Naive thymus-derived CD4-positive, alpha-beta T cell (primary cell): ENCODE measurements at regions not wholly inside any gene's neighbourhood (a gene's known extent, or its start where the extent isn't known, plus 50 kb on each side); places are given as distances from the start of the nearest gene placed in this dataset.
A peak's percentile ranks its signal among the peaks of the same experiment; 100 is the strongest.

Experiments
- ATAC-seq: fragments of 150-1000 bp; cut with Tn5 transposase; 2 replicates; pipeline ENCODE4 v1.10.0; 2021; ENCODE audit warnings: mild to moderate bottlenecking, moderate library complexity
- CTCF ChIA-PET: fragments of 350-600 bp; sonication (Branson Sonifier 250); formaldehyde crosslinking; loops from one replicate; lab custom pipeline; 2021; ENCODE audit warnings: antibody characterized with exemption; lab: Charles Lee
- POLR2A ChIA-PET: fragments of 350-600 bp; sonication (Branson Sonifier 250); formaldehyde crosslinking; loops from one replicate; lab custom pipeline; 2021; ENCODE audit warnings: antibody characterized with exemption, inconsistent platforms; lab: Charles Lee
- DNase-seq, 9 donors: peaks; one replicate each; pipeline versions ENCODE4 v3.0.0 to v3.0.0-alpha.2; 2020 to 2022; ENCODE audit warnings: mixed read lengths in 1 of 9
- H3K27ac ChIP-seq: one replicate; pipeline ENCODE4 v1.7.0; 2013; ENCODE audit warnings: mild to moderate bottlenecking, low read depth, low read length, moderate library complexity
- H3K27me3 ChIP-seq, 2 donors: one replicate each; pipeline ENCODE4 v1.7.0; 2013; ENCODE audit warnings: low read length in 2 of 2, mild to moderate bottlenecking in 2 of 2, moderate library complexity in 2 of 2; ENCODE audit not compliant: control insufficient read depth in 2 of 2, insufficient read depth in 2 of 2
- H3K36me3 ChIP-seq, 3 experiments: 1 replicate in 2 of 3; 2 replicates in 1 of 3; pipeline ENCODE4 v1.7.0; 2013; ENCODE audit warnings: low read length in 3 of 3, mild to moderate bottlenecking in 3 of 3, moderate library complexity in 1 of 3; ENCODE audit not compliant: insufficient read depth in 3 of 3, control insufficient read depth in 2 of 3
- H3K4me1 ChIP-seq, 2 donors: one replicate each; pipeline ENCODE4 v1.7.0; 2013; ENCODE audit warnings: low read length in 2 of 2, mild to moderate bottlenecking in 2 of 2, moderate library complexity in 1 of 2; ENCODE audit not compliant: control insufficient read depth in 2 of 2, insufficient read depth in 2 of 2
- H3K4me3 ChIP-seq: 2 replicates; pipeline ENCODE4 v1.7.0; 2013; ENCODE audit warnings: mild to moderate bottlenecking, low read length
- H3K9me3 ChIP-seq, 3 experiments: 1 replicate in 2 of 3; 2 replicates in 1 of 3; pipeline ENCODE4 v1.7.0; 2013; ENCODE audit warnings: low read length in 3 of 3; ENCODE audit not compliant: control insufficient read depth in 2 of 3
- H3K27ac Mint-ChIP-seq, 9 donors: one replicate each; pipeline ENCODE4 v1.8.0; 2020 to 2022; ENCODE audit warnings: mixed read lengths in 9 of 9, mild to moderate bottlenecking in 8 of 9, moderate library complexity in 5 of 9, inconsistent platforms in 2 of 9
- H3K27me3 Mint-ChIP-seq, 5 donors: one replicate each; pipeline ENCODE4 v1.8.0; 2021 to 2022; ENCODE audit warnings: mixed read lengths in 5 of 5, mild to moderate bottlenecking in 1 of 5
- H3K36me3 Mint-ChIP-seq, 5 donors: one replicate each; pipeline ENCODE4 v1.8.0; 2020 to 2022; ENCODE audit warnings: mixed read lengths in 5 of 5, mild to moderate bottlenecking in 3 of 5, inconsistent platforms in 1 of 5
- H3K4me1 Mint-ChIP-seq, 7 donors: one replicate each; pipeline ENCODE4 v1.8.0; 2020 to 2022; ENCODE audit warnings: mixed read lengths in 7 of 7, mild to moderate bottlenecking in 3 of 7, inconsistent platforms in 1 of 7
- H3K4me3 Mint-ChIP-seq, 10 donors: one replicate each; pipeline ENCODE4 v1.8.0; 2020 to 2022; ENCODE audit warnings: mild to moderate bottlenecking in 10 of 10, mixed read lengths in 10 of 10, moderate library complexity in 6 of 10, inconsistent platforms in 2 of 10
- H3K9me3 Mint-ChIP-seq, 11 donors: one replicate each; pipeline ENCODE4 v1.8.0; 2020 to 2022; ENCODE audit warnings: mixed read lengths in 11 of 11, mild to moderate bottlenecking in 4 of 11, inconsistent platforms in 1 of 11, moderate library complexity in 1 of 11
- intact Hi-C, 2 donors: fragments of 100-400 bp; cut with micrococcal nuclease; formaldehyde crosslinking; loops; one replicate each; pipeline ENCODE4 v1.15.1; 2023

GRCh38 chr3:168218600-168218999, 122.9 kb upstream of the GOLIM4 start:
- H3K4me3 ChIP-seq: no peak overlapping the region
- H3K4me1 ChIP-seq: no peaks in the 10 kb centered on the region
- no peaks in the 10 kb centered on the region for H3K27me3 ChIP-seq
- ATAC-seq: no peak
- Mint-ChIP-seq H3K27me3 (peaks cover 4 to 9% (median 5%) of the 10 kb centered on the region in 5 donors), H3K4me3 (no peak overlapping the region), H3K9me3 (peaks cover 0 to 4% (median 0%) of the 10 kb centered on the region in 11 donors), H3K36me3 (no peaks in the 10 kb centered on the region), H3K27ac (no peak overlapping the region), H3K4me1 (peaks cover 0 to 8% (median 4%) of the 10 kb centered on the region in 7 donors)
- ChIA-PET CTCF (no interaction called here), POLR2A (no interaction called here)
- no peaks in the 10 kb centered on the region for H3K36me3 ChIP-seq
- no peaks in the 10 kb centered on the region for H3K9me3 ChIP-seq
- no peak overlapping the region for H3K27ac ChIP-seq
- DNase-seq: no peak
- intact Hi-C loops: no loop called here

- no peak for DNase-seq
- ChIA-PET POLR2A (no interaction called here), CTCF (no interaction called here)
- no peak for ATAC-seq
- H3K27ac Mint-ChIP-seq: no peak overlapping the region
- intact Hi-C loops: no loop called here
- no peaks in the 10 kb centered on the region for H3K36me3 ChIP-seq
- peaks cover 0 to 11% (median 4%) of the 10 kb centered on the region in 7 donors for H3K4me1 Mint-ChIP-seq
- peaks cover 0 to 4% (median 0%) of the 10 kb centered on the region in 11 donors for H3K9me3 Mint-ChIP-seq
- no peak overlapping the region for H3K4me3 ChIP-seq
- H3K4me1 ChIP-seq: no peaks in the 10 kb centered on the region
- peaks cover 0 to 8% (median 4%) of the 10 kb centered on the region in 5 donors for H3K27me3 Mint-ChIP-seq
- no peak overlapping the region for H3K4me3 Mint-ChIP-seq
- no peaks in the 10 kb centered on the region for H3K9me3 ChIP-seq
- H3K36me3 Mint-ChIP-seq: no peaks in the 10 kb centered on the region
- no peaks in the 10 kb centered on the region for H3K27me3 ChIP-seq
- no peak overlapping the region for H3K27ac ChIP-seq
Measured at GRCh38 chr3:168216851-168217250, 121.1 kb upstream of the GOLIM4 start.

GRCh38 chr3:168213920-168214319, 118.2 kb upstream of the GOLIM4 start:
- H3K9me3 ChIP-seq: no peaks in the 10 kb centered on the region
- H3K4me1 ChIP-seq: no peaks in the 10 kb centered on the region
- H3K27ac Mint-ChIP-seq: peak overlapping the region in 1 of 9 donors; percentile 70
- H3K4me1 Mint-ChIP-seq: peaks cover 0 to 11% (median 4%) of the 10 kb centered on the region in 7 donors
- ChIA-PET POLR2A (no interaction called here), CTCF (no interaction called here)
- H3K27me3 Mint-ChIP-seq: peaks cover 0 to 6% (median 4%) of the 10 kb centered on the region in 5 donors
- H3K27me3 ChIP-seq: no peaks in the 10 kb centered on the region
- ATAC-seq (peak; percentile 12), DNase-seq (no peak)
- peak overlapping the region; percentile 13 for H3K4me3 ChIP-seq
- peak overlapping the region in 5 of 10 donors; percentile 6 to 65 (median 14) for H3K4me3 Mint-ChIP-seq
- intact Hi-C loops: loop anchor here in 1 of 2 donors (2.0 kb wide), 1 partner anchor 253 kb away; no protein-coding TSS in a partner anchor
- peaks cover 0 to 4% (median 0%) of the 10 kb centered on the region in 11 donors for H3K9me3 Mint-ChIP-seq
- H3K27ac ChIP-seq: no peak overlapping the region
- H3K36me3 ChIP-seq: no peaks in the 10 kb centered on the region
- H3K36me3 Mint-ChIP-seq: no peaks in the 10 kb centered on the region

- Mint-ChIP-seq H3K27ac (no peak overlapping the region), H3K9me3 (peaks cover 0 to 4% (median 0%) of the 10 kb centered on the region in 11 donors), H3K27me3 (peaks cover 0 to 11% (median 4%) of the 10 kb centered on the region in 5 donors), H3K4me1 (peaks cover 0 to 11% (median 4%) of the 10 kb centered on the region in 7 donors), H3K4me3 (no peak overlapping the region), H3K36me3 (no peaks in the 10 kb centered on the region)
- no peak overlapping the region for H3K4me3 ChIP-seq
- DNase-seq: no peak
- POLR2A ChIA-PET: no interaction called here
- CTCF ChIA-PET: no interaction called here
- no peak for ATAC-seq
- intact Hi-C loops: no loop called here
- H3K27me3 ChIP-seq: no peaks in the 10 kb centered on the region
- H3K9me3 ChIP-seq: no peaks in the 10 kb centered on the region
- no peaks in the 10 kb centered on the region for H3K4me1 ChIP-seq
- no peaks in the 10 kb centered on the region for H3K36me3 ChIP-seq
- H3K27ac ChIP-seq: no peak overlapping the region
Measured at GRCh38 chr3:168212664-168213285, 117.1 kb upstream of the GOLIM4 start.

- Mint-ChIP-seq H3K27me3 (peaks cover 0 to 8% (median 4%) of the 10 kb centered on the region in 5 donors), H3K9me3 (peaks cover 0 to 2% (median 0%) of the 10 kb centered on the region in 11 donors), H3K36me3 (no peaks in the 10 kb centered on the region), H3K4me1 (no peaks in the 10 kb centered on the region), H3K27ac (no peak overlapping the region), H3K4me3 (no peak overlapping the region)
- DNase-seq: no peak
- Histone ChIP-seq H3K27ac (no peak overlapping the region), H3K4me1 (no peaks in the 10 kb centered on the region), H3K4me3 (no peak overlapping the region), H3K9me3 (no peaks in the 10 kb centered on the region), H3K36me3 (no peaks in the 10 kb centered on the region), H3K27me3 (no peaks in the 10 kb centered on the region)
- CTCF ChIA-PET: no interaction called here
- POLR2A ChIA-PET: no interaction called here
- no peak for ATAC-seq
- intact Hi-C loops: no loop called here
Measured at GRCh38 chr3:168205451-168205850, 109.7 kb upstream of the GOLIM4 start.

- Mint-ChIP-seq H3K36me3 (no peaks in the 10 kb centered on the region), H3K9me3 (no peaks in the 10 kb centered on the region), H3K4me1 (no peaks in the 10 kb centered on the region), H3K4me3 (no peak overlapping the region), H3K27me3 (peaks cover 0 to 8% (median 3%) of the 10 kb centered on the region in 5 donors), H3K27ac (no peak overlapping the region)
- CTCF ChIA-PET: no interaction called here
- H3K4me1 ChIP-seq: no peaks in the 10 kb centered on the region
- no peaks in the 10 kb centered on the region for H3K27me3 ChIP-seq
- H3K36me3 ChIP-seq: no peaks in the 10 kb centered on the region
- intact Hi-C loops: no loop called here
- no peaks in the 10 kb centered on the region for H3K9me3 ChIP-seq
- no peak for ATAC-seq
- DNase-seq: no peak
- no peak overlapping the region for H3K4me3 ChIP-seq
- POLR2A ChIA-PET: no interaction called here
- H3K27ac ChIP-seq: no peak overlapping the region
Measured at GRCh38 chr3:168197162-168197561, 101.4 kb upstream of the GOLIM4 start.

- Histone ChIP-seq H3K27me3 (no peaks in the 10 kb centered on the region), H3K36me3 (no peaks in the 10 kb centered on the region), H3K4me1 (no peaks in the 10 kb centered on the region), H3K9me3 (no peaks in the 10 kb centered on the region), H3K27ac (no peak overlapping the region), H3K4me3 (no peak overlapping the region)
- Mint-ChIP-seq H3K9me3 (peaks cover 0 to 8% (median 0%) of the 10 kb centered on the region in 11 donors), H3K36me3 (no peaks in the 10 kb centered on the region), H3K27me3 (peaks cover 0 to 10% (median 3%) of the 10 kb centered on the region in 5 donors), H3K4me3 (no peak overlapping the region), H3K27ac (no peak overlapping the region), H3K4me1 (no peaks in the 10 kb centered on the region)
- ChIA-PET POLR2A (no interaction called here), CTCF (no interaction called here)
- DNase-seq (no peak), ATAC-seq (no peak)
- intact Hi-C loops: no loop called here
Measured at GRCh38 chr3:168191856-168192255, 96.1 kb upstream of the GOLIM4 start.
